ENCODE measurements at regions not wholly inside any gene's neighbourhood (a gene's known extent, or its start where the extent isn't known, plus 50 kb on each side); places are given as distances from the start of the nearest gene placed in this dataset.

DNA sequence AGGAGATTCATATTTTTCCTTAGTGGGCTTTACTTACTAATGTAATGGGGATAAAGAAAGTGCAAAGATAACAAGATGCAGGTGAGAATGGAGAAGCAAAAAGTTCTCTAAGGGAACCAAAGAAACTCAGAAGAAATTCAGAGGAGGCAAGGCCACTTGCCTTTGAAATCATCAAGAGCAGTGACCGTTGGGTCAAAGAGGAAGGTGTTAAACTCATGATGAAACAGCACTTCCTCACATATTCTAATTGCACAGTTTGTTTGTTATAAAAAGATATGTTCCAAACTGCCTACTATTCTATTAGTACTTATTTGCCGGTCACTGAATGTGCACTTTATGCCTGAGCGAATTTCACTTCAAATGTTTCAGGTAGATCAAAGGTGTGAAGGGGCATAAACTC is 975.1 kb downstream of the BCL11A start:
- TF ChIP-seq, protein P1, sequence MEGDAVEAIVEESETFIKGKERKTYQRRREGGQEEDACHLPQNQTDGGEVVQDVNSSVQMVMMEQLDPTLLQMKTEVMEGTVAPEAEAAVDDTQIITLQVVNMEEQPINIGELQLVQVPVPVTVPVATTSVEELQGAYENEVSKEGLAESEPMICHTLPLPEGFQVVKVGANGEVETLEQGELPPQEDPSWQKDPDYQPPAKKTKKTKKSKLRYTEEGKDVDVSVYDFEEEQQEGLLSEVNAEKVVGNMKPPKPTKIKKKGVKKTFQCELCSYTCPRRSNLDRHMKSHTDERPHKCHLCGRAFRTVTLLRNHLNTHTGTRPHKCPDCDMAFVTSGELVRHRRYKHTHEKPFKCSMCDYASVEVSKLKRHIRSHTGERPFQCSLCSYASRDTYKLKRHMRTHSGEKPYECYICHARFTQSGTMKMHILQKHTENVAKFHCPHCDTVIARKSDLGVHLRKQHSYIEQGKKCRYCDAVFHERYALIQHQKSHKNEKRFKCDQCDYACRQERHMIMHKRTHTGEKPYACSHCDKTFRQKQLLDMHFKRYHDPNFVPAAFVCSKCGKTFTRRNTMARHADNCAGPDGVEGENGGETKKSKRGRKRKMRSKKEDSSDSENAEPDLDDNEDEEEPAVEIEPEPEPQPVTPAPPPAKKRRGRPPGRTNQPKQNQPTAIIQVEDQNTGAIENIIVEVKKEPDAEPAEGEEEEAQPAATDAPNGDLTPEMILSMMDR (conservative IDR thresholded peaks at IDR 0.05), result no peak
- no peak for TF ChIP-seq EZH2 (IDR thresholded peaks at IDR 0.05; ENCODE audit: low read depth)

Measured in PC-9 (cell line).